DMS114 treated with DMSO at 0.1 percent for 48 hours (cell line): ENCODE measurements at regions not wholly inside any gene's neighbourhood (a gene's known extent, or its start where the extent isn't known, plus 50 kb on each side); places are given as distances from the start of the nearest gene placed in this dataset.
"Not testable (repeated sequence)": the region's sequence is repeated elsewhere in the genome, so short reads cannot be mapped to it uniquely, and the experiment has no call there.

Experiments used
- DNase-seq: peaks from one replicate; lab custom pipeline; 2025; ENCODE audit not compliant: unreplicated experiment; lab: John Stamatoyannopoulos, UW

DNA sequence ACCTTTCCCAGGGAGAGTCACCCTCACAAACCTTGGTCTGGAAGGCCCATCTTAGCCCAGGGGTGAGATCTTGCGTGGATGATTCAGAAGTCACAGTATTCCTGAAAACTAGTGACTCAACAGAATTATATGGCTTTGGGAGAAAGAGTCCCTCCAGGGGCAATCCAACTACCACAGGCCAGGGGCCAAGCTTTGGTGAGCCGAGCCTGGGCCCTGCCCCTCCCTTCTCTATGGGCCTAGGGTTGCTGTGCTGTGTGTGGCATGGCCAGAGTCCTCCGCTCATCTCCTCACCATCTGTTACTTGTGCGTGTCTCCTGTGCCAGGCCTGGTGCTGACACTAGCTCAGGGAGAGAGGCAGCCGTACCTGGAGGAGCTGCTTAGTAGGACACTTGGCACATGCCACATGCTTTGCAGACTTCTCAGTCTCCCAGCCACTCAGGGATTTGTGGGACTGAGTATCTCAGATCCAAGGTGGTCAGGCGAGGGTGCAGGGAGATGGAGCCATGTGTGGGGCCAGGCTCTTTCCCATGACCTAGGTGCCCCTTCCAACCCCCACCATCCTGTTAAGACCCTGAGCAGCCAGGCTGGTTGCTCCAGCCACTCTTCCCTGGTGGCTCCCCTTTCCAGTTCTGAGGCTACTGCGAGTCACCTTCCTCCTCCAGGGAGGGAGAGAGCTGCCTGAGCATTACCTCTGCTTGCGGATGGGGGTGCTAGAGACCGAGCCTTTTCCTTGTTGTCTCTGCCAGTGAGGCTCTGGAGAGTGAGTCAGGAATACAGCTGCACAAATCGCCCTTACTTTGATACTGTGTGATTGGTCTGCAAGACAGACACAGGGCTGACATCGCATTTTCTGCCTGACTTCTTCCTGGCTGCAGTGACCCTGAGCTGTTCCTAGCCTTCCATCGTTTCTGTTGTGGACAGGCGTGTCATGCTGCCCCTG lies 94.1 kb downstream of the SLC25A47 start:
- DNase-seq = no peak

DNA sequence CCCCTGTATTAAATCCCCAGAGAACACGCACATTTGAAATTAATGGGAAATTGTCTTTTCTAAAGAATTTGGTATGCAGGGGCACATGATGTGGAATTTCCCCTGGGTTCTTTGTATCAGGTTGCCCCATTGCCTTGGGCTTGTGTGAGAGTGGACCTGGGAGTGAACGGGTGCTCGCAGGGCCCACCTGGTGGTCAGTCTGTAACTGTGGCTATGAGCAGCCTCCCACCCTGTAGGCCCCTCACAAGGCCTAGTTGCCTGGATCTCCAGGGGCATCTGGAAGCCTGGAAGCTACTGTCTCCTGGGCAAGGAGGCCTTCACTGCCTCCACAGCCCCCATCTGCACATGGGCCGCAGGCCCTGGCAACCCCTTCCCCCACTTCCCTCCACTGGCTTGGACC lies 96.7 kb downstream of the SLC25A47 start:
- DNase-seq = no peak

- DNase-seq = no peak
These were observed 98.8 kb downstream of the SLC25A47 start for GRCh38 chr14:100421756-100422470.

GRCh38 chr14:100422556-100423316 lies 99.6 kb downstream of the SLC25A47 start:
- no peak for DNase-seq

DNA sequence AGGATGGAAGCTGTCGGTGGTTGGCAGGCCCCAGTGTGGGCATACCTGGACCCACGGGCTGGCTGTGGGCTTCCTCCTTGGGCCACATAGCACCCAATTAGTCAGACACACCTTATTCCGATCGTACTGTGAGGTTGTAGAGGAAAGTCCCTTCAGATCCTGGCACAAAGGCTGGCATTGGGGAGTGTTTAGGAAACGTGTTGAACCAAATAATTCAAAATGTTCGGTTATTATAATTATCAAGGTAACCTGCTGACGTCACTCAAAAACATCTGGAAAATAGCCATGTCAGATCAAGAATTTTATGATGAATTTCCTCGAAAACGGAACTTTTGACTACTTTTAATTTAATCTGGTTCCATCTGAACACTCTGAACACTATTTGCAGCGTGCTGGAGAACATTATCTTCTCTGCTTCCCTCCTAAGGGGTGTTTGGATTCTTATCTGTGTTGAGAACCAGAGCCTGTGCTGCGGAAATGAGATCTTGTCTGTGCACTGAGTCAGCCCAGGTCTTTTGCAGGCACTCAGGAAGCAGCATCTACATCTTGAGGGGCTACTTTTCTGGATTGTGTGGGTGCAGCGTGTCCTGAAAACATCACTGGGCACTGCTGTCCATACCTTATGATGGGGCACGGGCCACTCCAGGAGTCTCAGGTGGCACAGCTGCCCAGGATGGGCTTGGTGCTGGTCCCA lies 100.3 kb downstream of the SLC25A47 start:
- no peak for DNase-seq

- DNase-seq = no peak
These were observed 101.6 kb downstream of the SLC25A47 start for GRCh38 chr14:100424504-100425428.

DNA sequence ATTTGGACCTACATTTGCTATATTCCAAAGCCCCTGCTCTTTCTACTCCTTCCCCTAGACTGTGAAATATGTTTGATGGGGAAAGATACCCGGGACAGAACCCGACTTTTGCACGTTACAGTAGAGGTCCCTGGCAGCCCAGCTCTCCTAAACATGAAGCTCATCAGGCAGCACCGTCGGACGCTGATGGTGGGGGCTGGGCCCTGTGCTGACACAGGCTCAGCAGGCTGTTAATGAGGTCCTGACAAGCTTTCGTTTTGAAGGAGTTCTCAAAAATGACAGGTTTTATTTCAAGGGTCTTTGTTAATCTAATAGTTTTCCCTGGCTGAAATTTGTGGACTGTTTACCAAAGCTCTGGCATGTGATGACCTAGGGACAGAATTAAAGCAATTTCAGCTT lies 102.3 kb downstream of the SLC25A47 start:
- no peak for DNase-seq

- no peak for DNase-seq
These were observed 103.2 kb downstream of the SLC25A47 start for GRCh38 chr14:100426314-100426713.

- DNase-seq = no peak
These were observed 104.0 kb downstream of the SLC25A47 start for GRCh38 chr14:100427166-100427565.

GRCh38 chr14:100428727-100429126 lies 105.6 kb downstream of the SLC25A47 start:
- no peak for DNase-seq

DNA sequence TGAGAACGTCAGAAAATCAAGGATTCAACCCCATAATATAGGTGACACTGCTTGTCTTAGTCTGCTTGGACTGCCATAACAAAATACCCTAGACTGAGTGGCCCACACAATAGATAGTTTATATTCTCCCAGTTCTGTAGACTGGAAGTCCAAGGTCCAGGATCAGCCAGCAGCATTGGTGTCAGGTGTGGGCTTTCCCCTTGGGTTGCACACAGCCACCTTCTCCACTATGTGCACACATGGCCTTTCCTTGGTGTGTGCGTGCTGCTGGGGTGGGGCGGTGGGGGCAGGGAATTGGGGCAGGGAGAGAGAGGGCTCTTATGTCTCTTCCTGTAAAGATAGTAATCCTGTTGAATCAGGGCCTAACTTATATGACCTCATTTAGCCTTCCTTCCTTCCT lies 106.4 kb downstream of the SLC25A47 start:
- no peak for DNase-seq

DNA sequence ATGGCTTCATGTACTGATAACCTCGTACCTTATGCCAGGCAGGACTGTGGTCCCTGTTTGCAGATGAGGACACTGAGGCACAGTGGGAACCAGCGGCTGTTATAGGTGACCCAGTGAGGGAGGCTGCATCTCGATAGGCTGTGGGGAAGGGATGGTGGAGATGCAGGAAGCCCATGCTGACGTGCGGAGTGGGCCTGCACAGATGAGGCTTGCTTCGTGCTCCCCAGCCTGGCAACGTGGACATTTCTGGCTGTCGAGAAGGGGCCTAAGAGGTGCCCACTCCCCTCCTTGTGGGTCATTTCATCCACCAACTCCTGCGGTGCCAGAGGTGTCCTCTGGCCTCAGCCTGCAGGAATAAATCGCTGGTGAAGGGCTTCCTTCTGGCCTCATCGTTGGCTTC lies 107.4 kb downstream of the SLC25A47 start:
- no peak for DNase-seq

DNA sequence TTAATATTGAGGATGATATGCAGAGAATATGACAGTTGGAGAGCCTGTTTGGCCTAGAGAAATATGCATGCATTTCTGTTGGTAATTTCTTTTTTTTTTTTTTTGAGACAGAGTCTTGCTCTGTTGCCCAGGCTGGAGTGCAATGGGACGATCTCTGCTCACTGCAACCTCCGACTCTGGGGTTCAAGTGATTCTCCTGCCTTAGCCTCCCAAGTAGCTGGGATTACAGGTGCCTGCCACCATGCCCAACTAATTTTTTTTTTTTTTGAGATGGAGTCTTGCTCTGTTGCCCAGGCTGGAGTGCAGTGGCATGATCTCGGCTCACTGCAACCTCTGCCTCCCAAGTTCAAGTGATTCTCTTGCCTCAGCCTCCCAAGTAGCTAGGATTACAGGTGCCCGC lies 108.3 kb downstream of the SLC25A47 start:
- not testable (repeated sequence) for DNase-seq

GRCh38 chr14:100432652-100433427 lies 109.7 kb downstream of the SLC25A47 start:
- no peak for DNase-seq

- no peak for DNase-seq
These were observed 110.3 kb downstream of the SLC25A47 start for GRCh38 chr14:100433428-100433814.

DNA sequence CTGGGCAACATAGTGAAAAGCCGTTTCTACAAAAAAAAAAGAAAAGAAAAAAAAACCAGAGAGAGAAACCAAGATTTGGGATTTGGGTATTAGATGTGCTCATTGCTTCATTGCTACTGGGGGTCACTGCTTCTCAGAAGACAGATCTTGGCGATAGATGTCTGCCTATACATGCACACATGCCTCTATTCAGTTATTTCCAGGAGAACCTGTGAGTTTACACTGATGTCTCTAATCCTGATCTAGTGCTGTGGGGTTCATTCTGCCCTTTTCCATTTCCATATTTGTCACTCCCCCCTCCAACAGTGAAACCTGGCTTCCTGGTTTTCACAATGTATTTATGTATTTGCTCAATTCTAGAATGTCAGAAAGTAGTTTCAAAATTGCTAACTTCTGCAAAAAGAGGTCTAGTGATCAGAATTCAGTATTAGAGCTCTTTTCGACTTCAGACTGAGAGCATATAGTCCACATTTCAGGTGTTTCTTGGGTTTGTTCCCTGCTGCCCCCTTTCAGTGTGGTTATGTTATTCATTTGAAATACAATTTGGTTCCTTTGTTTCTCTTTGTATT lies 111.0 kb downstream of the SLC25A47 start:
- DNase-seq = no peak

DNA sequence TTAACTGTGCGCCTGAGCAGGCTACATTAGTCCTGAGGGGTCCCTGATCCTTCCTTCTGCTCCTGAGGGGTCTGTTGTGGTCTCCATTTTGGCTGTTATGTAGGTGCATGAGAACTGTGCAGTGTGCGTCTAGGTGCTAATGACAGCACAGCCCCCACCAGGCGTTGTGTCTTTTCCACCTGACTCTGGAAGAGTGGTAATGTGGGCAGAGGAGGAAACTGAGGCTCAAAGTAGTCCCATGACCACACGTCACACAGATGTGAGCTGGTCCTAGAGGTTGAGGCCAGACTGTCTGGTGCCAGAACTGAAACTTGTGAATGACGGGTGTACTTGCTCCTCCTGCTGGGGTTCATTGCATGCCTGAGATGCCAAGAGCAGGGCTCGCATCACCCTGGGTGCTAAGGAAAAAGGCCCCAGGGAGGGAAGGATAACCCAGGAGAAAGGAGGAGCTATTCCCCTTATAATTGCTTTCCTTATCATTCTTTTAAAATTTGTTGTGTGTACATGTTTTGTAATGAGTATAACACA lies 111.8 kb downstream of the SLC25A47 start:
- DNase-seq = no peak

DNA sequence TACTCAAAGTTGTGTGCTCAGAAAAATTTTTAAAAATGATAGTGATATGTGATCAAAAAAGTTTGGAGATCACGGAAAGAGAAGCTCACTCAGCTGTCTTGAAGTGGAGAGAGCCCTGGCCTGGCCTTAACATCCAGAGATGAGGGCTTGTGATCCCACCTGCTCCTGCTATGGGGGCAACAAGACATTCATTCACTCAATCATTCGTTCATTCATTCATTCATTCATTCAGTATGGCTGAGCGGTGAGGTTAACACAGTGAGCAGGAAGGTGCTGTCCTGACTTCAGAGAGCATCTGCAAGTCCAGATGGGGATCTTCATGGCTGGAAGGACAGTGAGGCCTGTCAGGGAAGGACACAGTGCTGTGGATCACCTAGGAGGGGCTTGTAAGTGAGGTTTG lies 112.3 kb downstream of the SLC25A47 start:
- no peak for DNase-seq
